SK-MEL-5 (cell line): ENCODE measurements at regions not wholly inside any gene's neighbourhood (a gene's known extent, or its start where the extent isn't known, plus 50 kb on each side); places are given as distances from the start of the nearest gene placed in this dataset.
A peak's percentile ranks its signal among the peaks of the same experiment; 100 is the strongest.
"Not testable (repeated sequence)": the region's sequence is repeated elsewhere in the genome, so short reads cannot be mapped to it uniquely, and the experiment has no call there.

Experiments
- DNase-seq: peaks from one replicate; pipeline ENCODE4 v3.0.0-alpha.2; 2016; ENCODE audit warnings: low read depth, low spot score
- in situ Hi-C: cut with HindIII; loops from 2 replicates; pipeline ENCODE4 v1.10.0; 2016; ENCODE audit warnings: low sequenced_read_pairs, high pct_unique_total_duplicates, low pct_unique_long_range_greater_than_20kb

DNA sequence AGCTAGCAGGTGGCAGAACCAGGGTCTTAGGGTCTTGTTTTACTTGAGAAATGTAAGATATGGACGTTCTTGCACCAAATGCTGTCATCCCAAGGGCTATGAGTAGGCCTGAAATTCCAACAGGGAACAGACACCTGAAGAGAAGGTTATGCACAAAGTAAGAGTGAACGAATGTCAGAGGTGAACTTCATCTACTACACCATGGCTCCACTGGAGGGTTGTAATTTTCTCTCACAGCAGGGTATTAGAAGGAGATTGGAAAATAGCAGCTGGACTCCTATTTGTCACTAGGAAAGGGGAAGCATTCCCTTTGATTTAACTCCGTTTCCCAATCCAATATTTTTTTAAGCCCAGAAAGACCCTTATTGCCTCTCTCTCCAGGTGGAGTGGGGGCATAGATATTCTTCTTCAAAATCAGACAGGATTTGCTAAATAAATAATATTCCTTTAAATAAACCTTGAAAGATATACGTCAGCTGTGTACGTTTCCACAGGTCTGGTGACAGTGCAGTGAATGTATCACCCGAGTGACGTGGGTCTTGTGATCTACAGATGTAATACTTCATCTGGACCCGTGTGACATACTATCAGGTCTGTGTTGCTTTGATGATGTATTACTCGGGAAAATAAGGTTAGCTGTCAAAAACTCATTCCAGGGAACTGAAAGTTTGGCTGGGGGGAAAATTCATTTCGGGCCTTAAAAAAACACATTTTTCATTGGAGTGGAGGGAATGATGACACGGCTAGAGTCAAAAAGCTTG is 302.6 kb downstream of the CHL1 start:
- in situ Hi-C loops = no loop called here
- DNase-seq = no peak

DNA sequence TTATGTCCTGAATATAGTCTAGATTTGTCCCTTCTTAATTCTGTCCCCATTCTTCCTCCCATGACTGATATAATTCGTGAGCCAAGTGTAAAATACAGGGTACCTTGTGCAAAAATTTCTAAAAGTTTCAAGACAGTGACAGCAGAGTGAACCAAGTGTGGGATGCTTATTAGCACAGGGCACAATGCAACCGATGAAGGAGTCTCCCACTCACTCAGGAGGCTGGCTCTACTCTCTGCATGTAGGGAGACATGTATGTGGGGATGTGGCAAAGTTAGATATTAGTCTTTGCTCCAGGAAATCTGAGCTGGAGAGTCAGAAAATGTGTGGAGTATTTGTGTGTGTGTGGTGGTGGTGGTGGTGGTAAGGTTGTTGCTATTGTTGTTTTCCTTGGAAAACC is 305.9 kb downstream of the CHL1 start:
- DNase-seq = no peak
- in situ Hi-C loops = no loop called here

DNA sequence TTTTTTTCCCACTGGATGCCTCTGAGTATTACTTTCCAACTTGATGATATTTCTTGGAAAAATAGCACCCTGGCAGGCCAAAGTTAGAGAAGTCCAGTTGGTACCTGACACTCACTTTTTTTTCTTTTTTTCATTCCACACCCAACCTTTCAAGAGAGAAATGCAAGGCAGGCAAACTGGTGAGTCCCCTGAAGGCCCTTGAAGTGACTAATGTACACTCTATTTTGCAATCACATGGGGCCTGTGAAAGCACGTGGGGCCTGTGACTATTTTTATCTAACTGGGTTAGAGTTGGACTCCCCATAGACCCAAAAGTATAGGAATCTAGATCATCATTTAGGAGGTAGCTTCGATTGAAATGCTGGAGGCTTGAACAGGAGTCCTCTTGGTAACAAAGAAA is 316.7 kb downstream of the CHL1 start:
- in situ Hi-C loops = no loop called here
- DNase-seq = peak; percentile 17

DNA sequence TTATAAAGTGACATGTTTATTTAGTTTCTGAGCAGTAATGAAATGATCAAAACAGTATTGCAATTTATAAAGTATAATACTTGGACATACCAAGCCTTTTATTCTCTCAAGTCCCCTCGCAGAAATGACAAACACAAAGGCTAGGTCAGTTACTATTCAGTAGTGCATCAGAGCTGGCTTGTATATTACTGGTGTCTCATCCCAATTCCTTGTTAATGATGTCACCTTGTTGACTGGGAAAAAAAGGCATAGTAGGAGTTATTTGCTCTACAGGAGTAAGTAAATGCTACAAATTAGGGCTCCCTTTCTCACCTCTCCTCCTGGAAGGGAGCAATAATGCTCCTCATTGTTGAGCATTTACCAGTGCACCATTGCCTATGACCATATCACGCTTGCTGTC is 317.6 kb downstream of the CHL1 start:
- DNase-seq = no peak
- in situ Hi-C loops = no loop called here

DNA sequence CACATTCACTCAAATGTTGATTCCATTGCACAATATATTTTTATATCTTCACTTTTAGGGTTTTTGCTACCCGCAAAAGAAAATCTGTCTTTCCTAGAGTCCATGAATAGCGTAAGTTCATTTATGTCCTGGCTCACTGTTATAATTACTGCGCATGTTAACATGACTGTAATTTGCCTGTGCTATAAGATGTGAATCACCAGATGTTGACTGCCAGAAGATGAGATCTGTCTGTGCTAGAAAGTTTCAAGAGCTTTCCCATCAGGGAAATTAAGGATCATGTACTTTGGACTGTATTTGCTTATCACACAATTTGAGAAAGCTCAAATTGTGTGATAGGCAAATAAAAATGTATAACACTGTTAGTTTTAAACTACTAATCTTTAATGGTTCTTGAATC is 322.5 kb downstream of the CHL1 start:
- no peak for DNase-seq
- in situ Hi-C loops = no loop called here

DNA sequence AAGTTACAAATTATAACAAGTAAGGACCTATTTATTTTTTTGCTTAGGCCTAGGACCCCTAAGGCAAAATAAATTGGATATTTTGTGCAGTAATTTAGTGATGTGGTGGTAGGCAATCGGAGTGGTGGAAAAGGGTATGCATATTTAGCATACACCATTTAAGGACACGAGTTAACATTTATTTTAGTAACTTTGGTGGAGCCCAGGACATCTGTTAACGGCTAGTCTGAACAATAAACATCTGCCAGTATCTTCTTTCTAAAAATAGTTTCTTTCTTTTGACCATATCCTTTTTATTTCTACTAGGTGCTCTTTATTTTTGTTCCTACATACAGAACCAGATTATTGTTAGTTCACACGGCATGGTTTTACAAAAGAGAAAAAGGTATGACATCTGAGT is 326.3 kb downstream of the CHL1 start:
- DNase-seq = no peak
- in situ Hi-C loops = no loop called here

DNA sequence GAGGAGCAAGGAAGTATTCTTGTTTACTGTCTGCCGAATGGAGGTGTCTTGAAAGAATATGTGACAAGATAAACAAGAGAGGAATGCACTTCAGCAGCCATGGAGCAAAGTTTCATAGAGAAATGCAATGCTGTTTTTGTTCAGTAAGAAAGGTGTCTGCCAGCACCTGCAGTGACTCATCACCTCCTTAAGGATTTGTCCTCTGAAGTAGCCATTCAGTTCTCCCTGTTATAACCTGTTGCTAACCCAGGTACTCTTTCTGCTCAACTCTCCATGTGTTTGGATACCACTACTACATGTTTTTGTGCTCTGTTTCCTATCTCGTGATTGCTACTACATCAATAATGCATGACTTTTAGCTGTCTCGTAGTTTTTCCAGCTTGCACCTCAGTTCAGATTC is 328.9 kb downstream of the CHL1 start:
- no peak for DNase-seq
- in situ Hi-C loops = no loop called here

DNA sequence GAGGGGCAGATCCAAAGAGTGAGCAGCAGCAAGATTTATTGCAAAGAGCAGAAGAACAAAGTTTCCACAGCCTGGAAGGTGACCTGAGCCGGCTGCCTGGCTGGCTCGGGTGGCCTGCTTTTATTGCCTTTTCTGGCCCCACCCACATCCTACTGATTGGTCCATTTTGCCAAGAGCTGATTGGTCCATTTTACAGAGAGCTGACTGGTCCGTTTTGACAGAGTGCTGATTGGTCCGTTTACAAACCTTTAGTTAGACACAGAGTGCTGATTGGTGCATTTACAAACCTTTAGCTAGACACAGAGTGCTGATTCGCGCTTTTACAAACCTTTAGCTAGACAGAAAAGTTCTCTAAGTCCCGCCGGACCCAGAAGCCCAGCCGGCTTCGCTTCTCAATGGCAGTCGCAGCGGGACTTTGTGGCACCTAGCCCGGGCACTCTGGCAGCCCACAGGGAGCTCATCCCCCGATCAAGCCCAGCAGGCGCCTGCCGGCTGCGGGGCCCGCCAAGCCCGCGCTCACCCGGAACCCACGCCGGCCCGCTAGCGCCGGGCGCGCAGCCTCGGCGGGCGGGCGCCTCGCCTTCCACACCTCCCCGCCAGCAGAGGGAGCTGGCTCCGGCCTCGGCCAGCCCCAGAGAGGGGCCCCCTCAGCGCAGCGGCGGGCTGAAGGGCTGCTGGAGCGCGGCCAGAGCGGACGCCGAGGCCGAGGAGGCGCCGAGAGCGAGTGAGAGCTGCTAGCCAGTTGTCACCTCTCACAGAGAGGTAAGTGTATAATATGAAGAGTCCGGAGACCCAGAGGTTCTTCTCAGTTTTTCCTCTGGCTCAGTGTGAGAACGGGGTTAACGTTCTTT is 339.2 kb downstream of the CHL1 start:
- in situ Hi-C loops = no loop called here
- DNase-seq = no peak

DNA sequence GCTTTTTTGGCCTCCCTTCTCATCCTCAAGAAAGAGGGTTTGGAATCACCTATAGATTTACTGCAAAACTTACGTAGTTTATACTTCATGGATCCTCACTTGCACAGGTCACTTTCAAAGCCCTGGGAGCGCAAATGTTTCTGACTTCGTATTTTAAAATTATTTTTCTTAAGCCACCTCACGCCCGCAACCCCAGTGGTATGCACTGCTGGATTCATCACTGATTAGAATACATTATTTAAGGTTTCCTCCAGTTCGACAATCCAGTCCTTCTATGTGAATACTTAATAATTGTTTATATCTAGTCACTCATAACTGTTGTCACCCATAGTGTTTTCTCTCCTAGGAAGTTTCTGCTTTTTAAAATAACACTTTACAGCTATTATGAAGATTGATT is 339.9 kb downstream of the CHL1 start:
- in situ Hi-C loops = no loop called here
- no peak for DNase-seq

DNA sequence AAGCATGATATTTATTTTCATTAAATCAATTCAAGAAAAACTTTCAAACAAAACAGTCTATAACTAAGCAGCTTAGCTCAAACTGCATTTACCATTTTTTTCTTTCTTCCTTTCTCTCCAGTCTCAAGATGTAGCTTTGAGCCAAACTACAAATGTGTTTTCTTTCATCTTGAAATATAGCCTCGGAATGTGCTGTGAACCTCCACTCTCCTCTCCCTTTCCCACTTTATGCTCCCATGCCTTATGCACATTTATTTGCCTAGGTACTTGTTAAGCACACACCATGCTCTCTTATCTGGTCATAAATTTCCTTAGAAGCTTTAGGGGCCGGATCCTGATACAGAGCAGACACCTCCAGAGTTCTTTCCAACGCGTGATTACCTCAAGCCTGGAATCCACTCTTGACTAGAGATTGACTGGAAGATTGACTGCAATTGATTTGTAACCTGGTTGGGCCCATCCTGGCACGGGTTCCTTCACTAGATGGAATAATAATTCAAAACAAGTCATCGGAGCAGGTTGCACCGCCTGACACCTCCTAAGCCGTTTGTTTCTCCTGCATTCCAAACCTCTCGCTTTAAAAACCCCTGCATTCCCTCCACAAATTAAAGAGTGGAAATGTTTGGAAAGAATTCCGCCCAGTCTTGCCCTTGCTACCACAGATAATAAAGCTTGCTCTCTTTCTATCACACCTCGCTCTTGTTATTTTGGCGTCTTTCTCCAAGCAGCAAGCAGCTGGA is 344.7 kb downstream of the CHL1 start:
- in situ Hi-C loops = no loop called here

DNA sequence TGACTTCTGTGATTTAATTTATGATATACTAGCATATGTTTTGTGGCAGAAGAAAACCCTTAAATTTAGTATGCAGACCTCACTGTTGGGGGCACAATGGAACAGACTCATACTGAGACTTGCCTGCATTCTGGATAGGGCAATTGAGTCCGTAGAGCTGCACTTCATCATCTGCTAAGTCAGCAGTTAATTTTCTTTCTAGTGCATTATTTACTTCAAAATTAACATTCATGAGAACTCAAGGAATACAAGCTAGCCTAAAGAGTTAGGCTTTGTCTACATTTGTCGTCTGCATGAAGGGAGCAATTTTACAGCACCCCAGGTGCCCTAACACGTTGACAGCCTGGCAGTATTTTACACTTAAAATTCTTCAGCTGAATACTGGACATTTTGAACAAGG is 345.5 kb downstream of the CHL1 start:
- no peak for DNase-seq
- in situ Hi-C loops = no loop called here

More for the DNA sequence above, 344.7 kb downstream of the CHL1 start:
- DNase-seq = no peak

DNA sequence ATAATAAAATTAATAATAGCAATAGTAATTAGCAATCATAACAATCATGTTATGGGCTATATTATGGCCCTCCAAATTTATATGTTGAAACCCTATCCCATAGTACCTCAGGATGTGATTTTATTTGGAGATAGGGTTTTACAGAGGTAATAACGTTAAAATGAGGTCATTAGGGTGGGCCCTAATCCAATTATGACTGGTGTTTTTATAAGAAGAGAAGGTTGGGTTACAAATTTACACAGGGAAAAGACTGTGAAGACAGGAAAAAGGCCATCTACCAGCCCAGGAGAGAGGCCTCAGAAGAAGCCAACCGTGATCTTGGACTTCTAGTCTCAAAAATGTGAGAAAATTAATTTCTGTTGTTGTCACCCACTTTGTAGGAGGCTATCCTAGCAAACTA is 353.1 kb downstream of the CHL1 start:
- in situ Hi-C loops = no loop called here
- DNase-seq = no peak

DNA sequence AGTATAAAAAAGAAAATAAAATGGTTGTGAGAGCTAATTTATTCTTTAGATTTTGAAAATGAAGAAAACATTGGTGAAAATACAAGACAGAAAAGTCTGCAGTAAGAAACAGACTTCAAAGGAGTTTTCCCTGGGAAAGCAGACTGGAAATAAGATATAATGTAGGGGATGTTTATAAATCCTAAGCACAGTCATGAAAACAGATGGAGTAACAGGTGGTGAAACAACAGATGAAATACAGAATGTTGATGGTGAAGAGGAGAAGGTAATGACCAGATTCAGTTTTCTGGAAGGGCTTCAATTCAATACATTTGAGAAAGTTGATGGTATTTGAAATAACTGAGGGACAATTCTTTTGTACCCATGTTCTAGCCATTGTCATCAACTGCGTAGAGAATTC is 353.9 kb downstream of the CHL1 start:
- in situ Hi-C loops = no loop called here
- DNase-seq = no peak

DNA sequence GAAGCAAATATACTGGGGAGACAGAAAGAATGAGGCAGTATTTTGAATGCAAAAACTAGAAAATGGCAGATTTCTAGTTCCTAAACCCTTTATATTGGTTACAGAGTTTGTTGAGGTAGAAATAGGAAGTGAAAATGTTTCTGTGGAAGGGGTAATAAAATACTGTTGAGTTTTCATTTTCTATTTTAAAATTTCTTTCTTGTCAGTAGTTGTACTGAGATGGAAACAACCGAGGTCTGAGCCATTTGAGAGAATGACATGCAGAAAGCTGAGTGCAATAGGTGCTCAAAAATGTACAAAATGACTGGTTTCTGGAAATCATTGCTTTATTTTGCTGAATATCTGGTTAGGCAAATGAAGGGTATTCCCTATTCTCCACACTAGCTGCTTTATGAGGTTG is 361.4 kb downstream of the CHL1 start:
- no peak for DNase-seq
- in situ Hi-C loops = no loop called here

DNA sequence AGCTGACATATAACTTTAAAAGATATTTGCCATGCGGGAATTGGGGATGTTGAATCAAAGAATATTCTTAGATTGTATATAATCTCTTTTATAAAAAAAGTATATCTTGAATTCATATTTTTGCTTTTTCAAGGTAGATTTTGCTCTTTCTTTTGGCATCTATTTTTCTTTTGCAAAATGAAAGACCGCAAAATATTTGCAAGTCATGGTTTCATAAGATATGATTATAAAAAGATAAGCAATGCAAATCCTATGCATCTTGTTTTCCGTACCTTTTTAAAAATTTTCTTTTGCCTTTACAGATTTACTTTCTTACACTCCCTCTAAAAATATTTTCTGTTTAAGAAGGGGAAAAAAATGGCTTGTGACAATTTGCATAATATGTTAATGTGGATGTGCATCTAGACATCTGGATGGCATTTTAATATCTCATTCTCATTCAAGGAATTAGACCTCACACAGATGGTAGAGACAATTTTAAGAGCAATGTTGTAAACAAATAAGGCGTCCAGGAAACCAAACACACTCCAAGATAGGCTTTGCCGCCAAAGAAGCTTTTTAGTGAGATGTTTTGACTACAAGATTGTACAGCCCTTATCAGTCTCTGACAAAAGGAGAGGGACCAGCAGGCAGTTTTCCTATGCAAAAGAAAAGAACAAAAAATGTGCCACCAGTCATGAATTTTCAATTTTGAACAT is 371.1 kb downstream of the CHL1 start:
- in situ Hi-C loops = no loop called here
- no peak for DNase-seq

DNA sequence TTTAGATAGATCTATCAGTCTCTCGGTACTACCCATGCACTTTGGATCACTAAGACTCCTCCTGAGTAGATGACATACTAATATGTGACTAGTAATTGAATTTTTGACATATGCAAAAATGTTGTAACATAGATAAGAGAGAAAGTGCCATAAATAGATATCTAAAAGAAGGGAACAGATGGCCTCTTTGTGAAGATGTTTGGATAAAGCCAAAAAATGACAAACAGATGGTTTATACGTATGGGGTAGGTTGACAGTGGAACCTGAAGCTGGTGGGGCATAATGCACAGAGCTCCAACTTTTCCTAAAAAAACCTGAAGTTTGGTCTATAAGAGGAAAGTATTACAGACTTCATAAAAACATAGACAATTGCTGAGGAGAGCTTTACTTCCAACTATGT is 383.0 kb downstream of the CHL1 start:
- in situ Hi-C loops, DNase-seq: not testable (repeated sequence)

DNA sequence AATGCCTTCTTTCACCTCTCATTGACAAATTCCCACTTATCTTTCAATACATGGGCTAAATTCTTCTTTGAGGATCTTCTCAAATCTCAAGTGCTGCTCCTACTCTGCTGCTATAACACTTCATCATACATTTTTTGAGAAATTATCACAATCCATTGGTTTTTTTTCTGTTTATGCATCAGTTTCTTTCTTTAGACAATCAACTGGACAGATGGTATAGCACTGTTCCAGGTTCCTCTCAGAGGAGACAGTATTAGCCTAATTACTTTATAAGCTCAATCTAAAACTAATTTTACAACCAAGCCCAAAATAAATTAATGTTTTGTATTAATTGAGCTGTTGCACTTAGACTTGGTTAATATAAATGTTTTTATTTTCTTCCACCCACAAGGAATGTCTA is 392.5 kb downstream of the CHL1 start:
- in situ Hi-C loops, DNase-seq: not testable (repeated sequence)

DNA sequence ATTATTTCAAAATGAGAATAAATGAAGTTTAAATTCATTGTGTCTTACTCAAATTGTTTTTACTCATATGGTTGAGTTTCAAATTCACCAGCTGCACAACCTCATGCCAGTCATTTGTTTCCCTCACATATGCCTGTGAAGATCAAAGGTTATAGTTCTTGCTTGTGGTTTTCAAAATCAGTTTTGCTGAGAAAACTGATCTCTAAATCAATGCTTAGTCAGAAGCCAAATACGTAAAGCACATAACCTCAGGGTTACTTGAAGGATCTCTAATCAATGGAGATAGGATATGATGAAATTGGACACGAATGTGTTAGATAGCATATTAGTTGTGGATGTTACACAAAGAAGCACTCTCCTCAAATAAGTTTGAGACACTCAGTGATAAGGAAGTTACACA is 400.7 kb downstream of the CHL1 start:
- peak; percentile 52 for DNase-seq
- in situ Hi-C loops = not testable (repeated sequence)
